ENCODE measurements at regions not wholly inside any gene's neighbourhood (a gene's known extent, or its start where the extent isn't known, plus 50 kb on each side); places are given as distances from the start of the nearest gene placed in this dataset.

GRCh38 chr5:18872978-18873377, 1115.0 kb downstream of the CDH18 start:
- no peak for DNase-seq

- no peak for DNase-seq
Measured at GRCh38 chr5:18876565-18876964, 1111.4 kb downstream of the CDH18 start.

GRCh38 chr5:18881615-18882014, 1106.4 kb downstream of the CDH18 start:
- DNase-seq = no peak

GRCh38 chr5:18882154-18882553, 1105.8 kb downstream of the CDH18 start:
- DNase-seq = no peak

GRCh38 chr5:18888821-18889220, 1099.2 kb downstream of the CDH18 start:
- DNase-seq = no peak

GRCh38 chr5:18900644-18901043, 1087.4 kb downstream of the CDH18 start:
- no peak for DNase-seq

GRCh38 chr5:18920966-18921365, 1067.0 kb downstream of the CDH18 start:
- no peak for DNase-seq

GRCh38 chr5:18932081-18932480, 1055.9 kb downstream of the CDH18 start:
- no peak for DNase-seq

GRCh38 chr5:18944771-18945170, 1043.2 kb downstream of the CDH18 start:
- no peak for DNase-seq

GRCh38 chr5:18954239-18954638, 1033.8 kb downstream of the CDH18 start:
- no peak for DNase-seq

- no peak for DNase-seq
Measured at GRCh38 chr5:18959535-18959934, 1028.5 kb downstream of the CDH18 start.

- no peak for DNase-seq
Measured at GRCh38 chr5:18961234-18961633, 1026.8 kb downstream of the CDH18 start.

- no peak for DNase-seq
Measured at GRCh38 chr5:18965893-18966292, 1022.1 kb downstream of the CDH18 start.

- DNase-seq = no peak
Measured at GRCh38 chr5:18967637-18968036, 1020.4 kb downstream of the CDH18 start.

- no peak for DNase-seq
Measured at GRCh38 chr5:18968966-18969365, 1019.0 kb downstream of the CDH18 start.

GRCh38 chr5:18970000-18970399, 1018.0 kb downstream of the CDH18 start:
- DNase-seq = no peak

GRCh38 chr5:18972177-18972576, 1015.8 kb downstream of the CDH18 start:
- no peak for DNase-seq

GRCh38 chr5:18975624-18976023, 1012.4 kb downstream of the CDH18 start:
- DNase-seq = no peak

- no peak for DNase-seq
Measured at GRCh38 chr5:18977880-18978279, 1010.1 kb downstream of the CDH18 start.

- DNase-seq = no peak
Measured at GRCh38 chr5:18984559-18985080, 1003.4 kb downstream of the CDH18 start.

GRCh38 chr5:18985171-18985758, 1002.7 kb downstream of the CDH18 start:
- no peak for DNase-seq

- DNase-seq = no peak
Measured at GRCh38 chr5:18987101-18987500, 1000.9 kb downstream of the CDH18 start.

- DNase-seq = no peak
Measured at GRCh38 chr5:18990852-18991251, 997.1 kb downstream of the CDH18 start.

GRCh38 chr5:18992264-18992663, 995.7 kb downstream of the CDH18 start:
- no peak for DNase-seq

- no peak for DNase-seq
Measured at GRCh38 chr5:18999478-18999877, 988.5 kb downstream of the CDH18 start.

Measured in activated CD8-positive, alpha-beta memory T cell treated with anti-CD3 and anti-CD28 coated beads for 24 hours (primary cell).